Nephron progenitor cell (in vitro differentiated cells): ENCODE measurements at regions not wholly inside any gene's neighbourhood (a gene's known extent, or its start where the extent isn't known, plus 50 kb on each side); places are given as distances from the start of the nearest gene placed in this dataset.

Experiments
- DNase-seq: peaks from one replicate; pipeline ENCODE4 v3.0.0; 2021
- H3K27ac Mint-ChIP-seq: 2 replicates; pipeline ENCODE4 v1.8.0; 2021; ENCODE audit warnings: mild to moderate bottlenecking, moderate library complexity, mixed read lengths
- H3K27me3 Mint-ChIP-seq: 2 replicates; pipeline ENCODE4 v1.8.0; 2021; ENCODE audit warnings: mild to moderate bottlenecking, low read depth, mixed read lengths; ENCODE audit not compliant: poor library complexity
- H3K36me3 Mint-ChIP-seq: 2 replicates; pipeline ENCODE4 v1.8.0; 2021; ENCODE audit warnings: low read depth, mixed read lengths
- H3K4me1 Mint-ChIP-seq: 2 replicates; pipeline ENCODE4 v1.8.0; 2021; ENCODE audit warnings: mixed read lengths
- H3K4me3 Mint-ChIP-seq: 2 replicates; pipeline ENCODE4 v1.8.0; 2021; ENCODE audit warnings: mild to moderate bottlenecking, moderate library complexity, mixed read lengths
- H3K9me3 Mint-ChIP-seq: 2 replicates; pipeline ENCODE4 v1.8.0; 2021; ENCODE audit warnings: mild to moderate bottlenecking, moderate library complexity, mixed read lengths
- TF ChIP-seq, protein P1 (sequence below): fragments of 200-600 bp; sonication (generic); IDR thresholded peaks from 2 replicates; pipeline ENCODE4 v1.5.0; 2021; ENCODE audit warnings: antibody characterized with exemption

- Mint-ChIP-seq H3K36me3 (no peaks in the 10 kb centered on the region), H3K27me3 (peaks cover 6% of the 10 kb centered on the region), H3K27ac (no peak overlapping the region), H3K9me3 (peaks cover 54% of the 10 kb centered on the region), H3K4me3 (no peak overlapping the region), H3K4me1 (no peaks in the 10 kb centered on the region)
- TF ChIP-seq, protein P1, sequence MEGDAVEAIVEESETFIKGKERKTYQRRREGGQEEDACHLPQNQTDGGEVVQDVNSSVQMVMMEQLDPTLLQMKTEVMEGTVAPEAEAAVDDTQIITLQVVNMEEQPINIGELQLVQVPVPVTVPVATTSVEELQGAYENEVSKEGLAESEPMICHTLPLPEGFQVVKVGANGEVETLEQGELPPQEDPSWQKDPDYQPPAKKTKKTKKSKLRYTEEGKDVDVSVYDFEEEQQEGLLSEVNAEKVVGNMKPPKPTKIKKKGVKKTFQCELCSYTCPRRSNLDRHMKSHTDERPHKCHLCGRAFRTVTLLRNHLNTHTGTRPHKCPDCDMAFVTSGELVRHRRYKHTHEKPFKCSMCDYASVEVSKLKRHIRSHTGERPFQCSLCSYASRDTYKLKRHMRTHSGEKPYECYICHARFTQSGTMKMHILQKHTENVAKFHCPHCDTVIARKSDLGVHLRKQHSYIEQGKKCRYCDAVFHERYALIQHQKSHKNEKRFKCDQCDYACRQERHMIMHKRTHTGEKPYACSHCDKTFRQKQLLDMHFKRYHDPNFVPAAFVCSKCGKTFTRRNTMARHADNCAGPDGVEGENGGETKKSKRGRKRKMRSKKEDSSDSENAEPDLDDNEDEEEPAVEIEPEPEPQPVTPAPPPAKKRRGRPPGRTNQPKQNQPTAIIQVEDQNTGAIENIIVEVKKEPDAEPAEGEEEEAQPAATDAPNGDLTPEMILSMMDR = no peak
- no peak for DNase-seq
Observed at GRCh38 chr1:2880086-2880485, 78.6 kb upstream of the TTC34 start.

DNA sequence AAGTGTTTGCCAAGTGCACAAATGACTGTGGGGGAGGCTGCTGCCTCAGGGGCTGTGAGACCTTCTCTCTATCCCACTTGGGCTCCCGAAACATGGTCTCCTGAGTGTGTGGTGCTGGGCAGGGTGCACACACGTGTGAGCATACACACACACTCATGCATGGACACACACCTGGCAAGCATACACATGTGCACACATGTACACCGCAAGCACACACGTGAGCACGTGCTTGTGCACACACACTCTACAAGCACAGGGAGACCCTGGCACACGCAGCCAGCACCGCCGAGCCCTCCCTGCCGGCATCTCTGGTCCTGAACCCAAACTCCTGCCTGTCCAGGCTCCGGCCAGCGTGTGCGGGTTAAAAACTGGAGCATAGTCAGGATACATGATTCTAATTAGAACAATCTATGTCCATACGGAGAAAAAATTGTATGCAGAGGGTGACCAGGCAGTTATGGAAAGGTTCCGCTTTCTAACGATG is 79.4 kb upstream of the TTC34 start:
- Mint-ChIP-seq H3K4me1 (no peaks in the 10 kb centered on the region), H3K4me3 (no peak overlapping the region), H3K36me3 (no peaks in the 10 kb centered on the region), H3K27me3 (peaks cover 6% of the 10 kb centered on the region), H3K27ac (no peak overlapping the region), H3K9me3 (peaks cover 56% of the 10 kb centered on the region)
- TF ChIP-seq, protein P1 = no peak
- no peak for DNase-seq

- H3K27ac Mint-ChIP-seq = no peak overlapping the region
- H3K27me3 Mint-ChIP-seq = peaks cover 6% of the 10 kb centered on the region
- TF ChIP-seq, protein P1 = no peak
- H3K36me3 Mint-ChIP-seq = no peaks in the 10 kb centered on the region
- H3K4me1 Mint-ChIP-seq = no peaks in the 10 kb centered on the region
- no peak overlapping the region for H3K4me3 Mint-ChIP-seq
- H3K9me3 Mint-ChIP-seq = peaks cover 56% of the 10 kb centered on the region
- no peak for DNase-seq
Observed at GRCh38 chr1:2881556-2881955, 80.1 kb upstream of the TTC34 start.

DNA sequence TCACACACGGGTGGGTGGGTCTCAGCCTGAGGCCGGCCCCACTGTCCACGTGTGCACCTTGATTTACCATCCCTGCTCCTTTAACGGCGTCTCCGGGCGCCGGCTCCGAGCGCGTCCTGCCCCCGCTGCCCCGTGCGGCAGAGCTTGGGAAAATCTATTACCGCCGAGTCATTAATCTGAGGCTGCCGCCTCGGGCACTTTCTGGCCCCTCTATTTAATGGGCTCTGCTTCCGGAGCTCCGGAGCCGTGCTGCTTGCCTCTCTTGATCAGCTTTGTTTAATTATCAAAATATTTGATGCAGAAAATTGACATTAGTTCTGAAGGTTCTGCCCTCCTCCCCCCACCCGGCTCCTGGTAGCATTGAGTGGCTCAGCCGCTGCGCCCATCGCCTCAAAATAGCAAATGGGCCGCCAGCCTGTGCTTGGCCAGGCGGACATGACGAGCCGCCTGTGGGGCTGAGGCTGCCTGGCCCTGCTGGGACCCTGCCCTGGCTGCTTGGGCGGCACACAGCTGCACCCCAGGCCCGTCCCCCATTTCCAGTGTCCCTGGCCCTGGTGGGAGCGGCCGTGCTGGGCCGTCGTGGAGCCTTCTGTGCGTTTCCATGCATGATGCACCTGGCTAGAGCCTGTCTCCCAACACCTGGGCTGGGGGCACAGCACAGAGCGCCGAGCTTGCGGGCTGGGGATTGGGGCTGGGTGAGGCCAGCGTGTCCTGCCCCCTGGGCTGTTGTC is 81.6 kb upstream of the TTC34 start:
- no peak overlapping the region for H3K4me3 Mint-ChIP-seq
- H3K9me3 Mint-ChIP-seq = peaks cover 50% of the 10 kb centered on the region
- TF ChIP-seq, protein P1 = no peak
- DNase-seq = peak; percentile 17
- H3K27ac Mint-ChIP-seq = no peak overlapping the region
- H3K36me3 Mint-ChIP-seq = no peaks in the 10 kb centered on the region
- H3K4me1 Mint-ChIP-seq = no peaks in the 10 kb centered on the region
- H3K27me3 Mint-ChIP-seq = no peaks in the 10 kb centered on the region

DNA sequence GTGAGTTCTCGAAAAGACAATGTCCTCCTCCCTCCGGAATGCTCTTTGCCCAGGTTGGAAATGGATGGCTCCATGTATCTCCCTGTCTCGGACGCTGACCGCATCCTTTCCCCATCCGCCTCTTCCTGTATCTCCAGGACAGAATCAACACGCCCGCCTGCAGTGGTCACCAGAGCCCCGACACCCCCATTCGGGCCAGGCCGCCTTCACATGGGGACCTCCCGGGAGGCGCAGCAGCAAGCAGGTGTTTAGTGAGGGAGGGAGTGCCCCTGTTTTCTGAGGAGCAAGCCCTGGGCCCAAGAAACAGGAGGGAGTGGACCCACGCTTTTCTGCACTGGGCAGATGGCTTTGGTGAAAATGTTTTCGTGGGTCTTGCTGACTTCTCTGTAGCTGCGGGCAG is 83.5 kb upstream of the TTC34 start:
- H3K9me3 Mint-ChIP-seq = peaks cover 47% of the 10 kb centered on the region

More for the DNA sequence above, 83.5 kb upstream of the TTC34 start:
- Mint-ChIP-seq H3K4me1 (no peaks in the 10 kb centered on the region), H3K27ac (no peak overlapping the region), H3K27me3 (no peaks in the 10 kb centered on the region), H3K4me3 (no peak overlapping the region), H3K36me3 (no peaks in the 10 kb centered on the region)
- DNase-seq = no peak
- TF ChIP-seq, protein P1 = no peak
